ENCODE measurements at regions not wholly inside any gene's neighbourhood (a gene's known extent, or its start where the extent isn't known, plus 50 kb on each side); places are given as distances from the start of the nearest gene placed in this dataset.

- TF ChIP-seq, protein P1, sequence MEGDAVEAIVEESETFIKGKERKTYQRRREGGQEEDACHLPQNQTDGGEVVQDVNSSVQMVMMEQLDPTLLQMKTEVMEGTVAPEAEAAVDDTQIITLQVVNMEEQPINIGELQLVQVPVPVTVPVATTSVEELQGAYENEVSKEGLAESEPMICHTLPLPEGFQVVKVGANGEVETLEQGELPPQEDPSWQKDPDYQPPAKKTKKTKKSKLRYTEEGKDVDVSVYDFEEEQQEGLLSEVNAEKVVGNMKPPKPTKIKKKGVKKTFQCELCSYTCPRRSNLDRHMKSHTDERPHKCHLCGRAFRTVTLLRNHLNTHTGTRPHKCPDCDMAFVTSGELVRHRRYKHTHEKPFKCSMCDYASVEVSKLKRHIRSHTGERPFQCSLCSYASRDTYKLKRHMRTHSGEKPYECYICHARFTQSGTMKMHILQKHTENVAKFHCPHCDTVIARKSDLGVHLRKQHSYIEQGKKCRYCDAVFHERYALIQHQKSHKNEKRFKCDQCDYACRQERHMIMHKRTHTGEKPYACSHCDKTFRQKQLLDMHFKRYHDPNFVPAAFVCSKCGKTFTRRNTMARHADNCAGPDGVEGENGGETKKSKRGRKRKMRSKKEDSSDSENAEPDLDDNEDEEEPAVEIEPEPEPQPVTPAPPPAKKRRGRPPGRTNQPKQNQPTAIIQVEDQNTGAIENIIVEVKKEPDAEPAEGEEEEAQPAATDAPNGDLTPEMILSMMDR (IDR thresholded peaks at IDR 0.05), result no peak
- TF ChIP-seq POLR2A (IDR thresholded peaks at IDR 0.05) (no peak), EP300 (IDR thresholded peaks at IDR 0.05; ENCODE audit: low read depth) (no peak)
These were observed 474.2 kb upstream of the FTMT start for GRCh38 chr5:121377461-121377860.

Data from transverse colon (tissue), 3 donors.